IMR-90 (cell line): ENCODE measurements at regions not wholly inside any gene's neighbourhood (a gene's known extent, or its start where the extent isn't known, plus 50 kb on each side); places are given as distances from the start of the nearest gene placed in this dataset.
"Not testable (repeated sequence)": the region's sequence is repeated elsewhere in the genome, so short reads cannot be mapped to it uniquely, and the experiment has no call there.

Source experiments
- CHD1 ChIP-seq: IDR thresholded peaks from 2 replicates; pipeline ENCODE4 v1.6.1; 2012; ENCODE audit warnings: low read depth, low read length, improper control_type of control experiment
- CTCF ChIP-seq: conservative IDR thresholded peaks from 2 replicates; pipeline ENCODE4 v1.5.1; 2012; ENCODE audit warnings: mild to moderate bottlenecking, low read depth, low read length, improper control_type of control experiment
- MXI1 ChIP-seq: IDR thresholded peaks from 2 replicates; pipeline ENCODE4 v1.6.1; 2012; ENCODE audit warnings: low read depth, mild to moderate bottlenecking, low read length, moderate library complexity, borderline replicate concordance
- POLR2A ChIP-seq: IDR thresholded peaks from 2 replicates; pipeline ENCODE4 v1.6.1; 2012; ENCODE audit warnings: mild to moderate bottlenecking, low read depth, low read length
- RAD21 ChIP-seq: IDR thresholded peaks from 2 replicates; pipeline ENCODE4 v1.6.1; 2012; ENCODE audit warnings: low read length, improper control_type of control experiment
- RCOR1 ChIP-seq: IDR thresholded peaks from 2 replicates; pipeline ENCODE4 v1.6.1; 2012; ENCODE audit warnings: mild to moderate bottlenecking, low read length, improper control_type of control experiment; ENCODE audit not compliant: insufficient replicate concordance

- not testable (repeated sequence) for TF ChIP-seq CHD1, POLR2A, CTCF, MXI1, RAD21, RCOR1
These were observed 1523.1 kb upstream of the ADGRL3 start for GRCh38 chr4:59676992-59677391.
